ENCODE measurements at regions not wholly inside any gene's neighbourhood (a gene's known extent, or its start where the extent isn't known, plus 50 kb on each side); places are given as distances from the start of the nearest gene placed in this dataset.
"Not testable (repeated sequence)": the region's sequence is repeated elsewhere in the genome, so short reads cannot be mapped to it uniquely, and the experiment has no call there.

DNA sequence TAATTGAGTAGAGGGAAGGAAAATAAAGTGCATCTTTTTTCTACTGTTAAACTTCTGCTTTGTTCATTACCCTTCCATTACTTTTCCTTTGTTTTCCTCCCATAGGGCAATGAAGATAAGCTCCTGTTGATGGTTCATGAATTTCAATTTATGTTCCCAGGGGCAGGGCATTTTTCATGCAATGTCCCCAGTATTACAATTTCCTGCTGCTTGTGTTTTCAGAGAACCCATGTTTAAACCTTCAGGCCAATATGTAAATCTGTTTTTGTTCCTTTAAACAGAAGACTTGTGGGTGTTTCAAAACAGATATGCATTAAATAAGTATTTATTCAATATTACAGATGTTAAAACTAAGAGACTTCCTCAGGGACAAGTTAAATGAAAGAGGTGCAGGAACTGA lies 834.5 kb downstream of the ZPLD1 start:
- intact Hi-C loops (cut with micrococcal nuclease), result no loop called here
- POLR2A ChIA-PET, result no interaction called here
- ATAC-seq (ENCODE audit: low read depth) (no peak), DNase-seq (no peak)
- no peaks in the 10 kb centered on the region for H3K27me3 Mint-ChIP-seq
- no peak overlapping the region for H3K27ac Mint-ChIP-seq
- TF ChIP-seq CTCF (IDR thresholded peaks at IDR 0.05), result no peak
- H3K4me3 Mint-ChIP-seq, result no peak overlapping the region
- H3K9me3 Mint-ChIP-seq, result peaks cover 16% of the 10 kb centered on the region
- H3K36me3 Mint-ChIP-seq (ENCODE audit: low read depth), result no peaks in the 10 kb centered on the region
- CTCF ChIA-PET, result no interaction called here
- no peaks in the 10 kb centered on the region for H3K4me1 Mint-ChIP-seq

DNA sequence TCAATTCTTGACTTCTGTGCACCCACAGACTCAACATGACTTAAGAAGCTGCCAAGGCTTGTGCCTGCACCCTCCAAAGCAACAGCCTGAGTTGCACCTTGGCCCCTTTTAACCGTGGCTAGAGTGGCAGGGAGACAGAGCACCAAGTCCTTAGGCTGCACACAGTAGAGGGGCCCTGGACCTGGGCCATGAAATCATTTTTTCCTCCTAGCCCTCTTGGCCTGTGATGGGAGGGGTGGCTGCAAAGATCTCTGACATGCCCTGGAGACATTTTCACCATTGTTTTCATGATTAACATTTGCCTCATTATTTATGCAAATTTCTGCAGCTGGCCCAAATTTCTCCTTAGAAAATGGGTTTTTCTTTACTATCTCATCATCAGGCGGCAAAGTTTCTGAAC lies 836.8 kb downstream of the ZPLD1 start:
- ATAC-seq (ENCODE audit: low read depth), result no peak
- Mint-ChIP-seq H3K27me3 (no peaks in the 10 kb centered on the region), H3K27ac (no peak overlapping the region), H3K9me3 (peaks cover 22% of the 10 kb centered on the region), H3K36me3 (ENCODE audit: low read depth) (no peaks in the 10 kb centered on the region), H3K4me1 (no peaks in the 10 kb centered on the region), H3K4me3 (no peak overlapping the region)
- DNase-seq, result no peak
- TF ChIP-seq CTCF (IDR thresholded peaks at IDR 0.05), result no peak
- POLR2A ChIA-PET, result no interaction called here
- intact Hi-C loops (cut with micrococcal nuclease), result no loop called here
- CTCF ChIA-PET, result no interaction called here

DNA sequence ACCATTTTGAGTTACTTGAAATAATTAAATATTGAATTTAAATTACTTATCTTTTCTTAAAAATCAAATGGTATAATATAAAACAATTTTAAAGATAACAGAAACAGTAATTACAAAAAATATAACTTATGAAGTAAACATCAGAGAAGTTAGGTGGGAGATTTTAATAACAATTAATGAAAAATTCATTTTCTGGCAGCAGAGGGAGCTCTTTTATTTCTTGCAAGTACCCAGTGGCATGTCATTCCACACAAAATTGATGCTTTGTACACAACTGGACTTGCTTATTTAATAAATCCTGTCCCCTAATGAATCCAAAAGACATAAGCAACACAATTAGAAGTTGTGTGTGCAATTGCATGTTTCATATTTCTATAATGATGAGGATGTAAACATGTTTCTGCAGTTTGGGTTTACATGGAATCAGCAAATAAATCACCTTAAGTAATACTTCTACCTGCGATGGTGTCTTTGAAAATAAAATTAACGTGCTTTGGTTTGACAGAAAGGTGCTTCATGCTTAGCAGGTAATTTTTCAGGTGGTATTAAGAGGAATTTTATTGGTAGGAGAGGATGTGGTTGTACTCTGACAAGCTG lies 861.3 kb downstream of the ZPLD1 start:
- H3K36me3 Mint-ChIP-seq (ENCODE audit: low read depth), result no peaks in the 10 kb centered on the region
- TF ChIP-seq CTCF (IDR thresholded peaks at IDR 0.05), result no peak
- intact Hi-C loops (cut with micrococcal nuclease), result no loop called here
- H3K9me3 Mint-ChIP-seq, result no peaks in the 10 kb centered on the region
- H3K27ac Mint-ChIP-seq, result no peak overlapping the region
- no peak overlapping the region for H3K4me3 Mint-ChIP-seq
- no peaks in the 10 kb centered on the region for H3K4me1 Mint-ChIP-seq
- POLR2A ChIA-PET, result no interaction called here
- CTCF ChIA-PET, result interaction anchor here (0.9 kb wide), 1 partner anchor 10 kb away, joined by 3 read pairs; no protein-coding TSS in a partner anchor
- ATAC-seq (ENCODE audit: low read depth), result no peak
- DNase-seq, result no peak
- no peaks in the 10 kb centered on the region for H3K27me3 Mint-ChIP-seq

DNA sequence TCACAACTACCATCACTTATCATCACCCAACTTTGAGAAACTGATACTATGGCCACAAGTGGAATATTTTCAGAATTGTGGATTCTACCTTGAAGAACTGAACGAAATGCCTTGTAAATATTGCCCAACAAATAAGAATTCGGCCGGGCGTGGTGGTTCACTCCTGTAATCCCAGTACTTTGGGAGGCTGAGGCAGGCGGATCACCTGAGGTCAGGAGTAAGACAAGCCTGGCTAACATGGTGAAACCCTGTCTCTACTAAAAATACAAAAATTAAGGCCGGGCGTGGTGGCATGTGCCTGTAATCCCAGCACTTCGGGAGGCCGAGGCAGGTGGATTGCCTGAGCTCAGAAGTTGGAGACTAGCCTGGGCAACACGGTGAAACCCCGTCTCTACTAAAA lies 862.7 kb downstream of the ZPLD1 start:
- intact Hi-C loops (cut with micrococcal nuclease); H3K27me3 Mint-ChIP-seq; POLR2A ChIA-PET; DNase-seq; H3K4me1 Mint-ChIP-seq; H3K4me3 Mint-ChIP-seq; H3K27ac Mint-ChIP-seq; ATAC-seq (ENCODE audit: low read depth); H3K36me3 Mint-ChIP-seq (ENCODE audit: low read depth); H3K9me3 Mint-ChIP-seq: not testable (repeated sequence)
- CTCF ChIA-PET, result interaction anchor here (0.7 kb wide), 1 partner anchor 1893 kb away, joined by 4 read pairs; no protein-coding TSS in a partner anchor

DNA sequence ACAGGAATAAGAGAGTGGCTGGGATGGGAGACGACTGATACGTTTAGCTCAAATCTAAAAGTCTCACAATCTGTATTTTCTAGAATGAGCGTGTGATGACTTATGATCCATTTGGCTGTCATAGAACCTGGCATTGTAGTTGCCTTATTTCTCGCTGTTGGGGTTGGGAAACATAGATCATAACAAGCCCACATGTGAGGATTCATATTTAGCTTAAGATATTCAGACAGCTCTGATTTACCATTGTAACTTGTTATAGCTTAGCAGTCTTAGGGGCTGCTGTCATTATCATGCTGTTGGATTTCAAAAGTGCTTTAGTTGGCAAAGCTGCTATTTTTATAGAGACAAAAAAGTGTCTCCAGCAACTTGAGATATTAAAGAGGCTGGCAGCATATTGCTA lies 871.3 kb downstream of the ZPLD1 start:
- Mint-ChIP-seq H3K4me1 (no peaks in the 10 kb centered on the region), H3K4me3 (no peak overlapping the region), H3K27me3 (no peaks in the 10 kb centered on the region), H3K27ac (no peak overlapping the region), H3K9me3 (no peaks in the 10 kb centered on the region), H3K36me3 (ENCODE audit: low read depth) (no peaks in the 10 kb centered on the region)
- ChIA-PET CTCF (interaction anchor here (1.1 kb wide), 1 partner anchor 10 kb away, joined by 3 read pairs; no protein-coding TSS in a partner anchor), POLR2A (no interaction called here)
- TF ChIP-seq CTCF (IDR thresholded peaks at IDR 0.05), result no peak
- intact Hi-C loops (cut with micrococcal nuclease), result no loop called here
- DNase-seq, result no peak
- no peak for ATAC-seq (ENCODE audit: low read depth)

DNA sequence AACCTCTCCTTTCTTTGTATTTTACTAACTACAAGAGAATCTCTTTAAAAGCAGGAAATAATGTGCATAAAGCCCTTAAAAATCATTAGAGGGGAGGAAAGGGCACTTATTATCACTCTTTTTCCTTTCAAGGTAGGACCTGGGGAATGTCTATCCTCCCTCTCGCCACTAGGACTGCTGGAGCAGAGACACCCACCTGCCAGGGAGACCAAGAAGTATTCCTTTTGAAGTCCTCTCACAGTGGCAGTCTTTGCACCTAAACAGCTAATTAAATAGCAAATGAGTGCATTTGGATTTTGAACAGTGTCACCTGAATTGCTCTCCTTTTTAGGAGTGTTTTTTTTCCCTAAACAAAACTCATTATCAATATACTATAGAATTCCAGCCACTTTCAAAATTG lies 874.1 kb downstream of the ZPLD1 start:
- H3K4me1 Mint-ChIP-seq, result no peaks in the 10 kb centered on the region
- CTCF ChIA-PET, result no interaction called here
- intact Hi-C loops (cut with micrococcal nuclease), result no loop called here

More for the DNA sequence above, 874.1 kb downstream of the ZPLD1 start:
- H3K9me3 Mint-ChIP-seq, result no peaks in the 10 kb centered on the region
- H3K27me3 Mint-ChIP-seq, result no peaks in the 10 kb centered on the region
- H3K27ac Mint-ChIP-seq, result no peak overlapping the region
- POLR2A ChIA-PET, result no interaction called here
- no peaks in the 10 kb centered on the region for H3K36me3 Mint-ChIP-seq (ENCODE audit: low read depth)
- ATAC-seq (ENCODE audit: low read depth), result no peak
- no peak for DNase-seq
- no peak overlapping the region for H3K4me3 Mint-ChIP-seq
- TF ChIP-seq CTCF (IDR thresholded peaks at IDR 0.05), result no peak
